Ureter (tissue), 1 donor: ENCODE measurements at regions not wholly inside any gene's neighbourhood (a gene's known extent, or its start where the extent isn't known, plus 50 kb on each side); places are given as distances from the start of the nearest gene placed in this dataset.

Source experiments
- DNase-seq: peaks from one replicate; pipeline ENCODE4 v3.0.0-alpha.2; 2020; ENCODE audit warnings: low spot score
- donor health status: DM: yes; HTN: yes; CAD: no.

GRCh38 chr2:59080451-59081181 is 839.5 kb upstream of the FANCL start:
- no peak for DNase-seq

GRCh38 chr2:59077981-59078531 is 836.9 kb upstream of the FANCL start:
- no peak for DNase-seq

GRCh38 chr2:59077026-59077725 is 836.1 kb upstream of the FANCL start:
- DNase-seq = no peak

GRCh38 chr2:59076079-59076619 is 835.0 kb upstream of the FANCL start:
- DNase-seq = no peak

DNA sequence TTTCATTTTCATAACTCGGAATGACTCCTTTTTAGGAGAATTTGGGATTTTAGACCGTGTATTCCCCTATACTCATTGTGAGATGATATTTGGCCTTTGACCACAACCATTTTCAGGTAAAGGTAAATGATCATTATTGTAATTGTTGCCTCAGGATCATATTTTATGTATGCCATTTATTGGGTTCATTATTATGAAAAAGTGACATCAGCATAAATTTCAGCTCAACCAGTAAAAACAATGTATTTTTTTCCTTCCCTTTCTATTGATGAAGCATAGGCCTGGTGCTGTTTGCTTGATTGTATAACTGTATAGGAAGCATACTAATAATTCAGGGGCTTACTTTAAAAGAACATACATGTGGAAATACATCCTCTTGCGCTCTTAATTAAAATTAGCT is 832.9 kb upstream of the FANCL start:
- DNase-seq = no peak

DNA sequence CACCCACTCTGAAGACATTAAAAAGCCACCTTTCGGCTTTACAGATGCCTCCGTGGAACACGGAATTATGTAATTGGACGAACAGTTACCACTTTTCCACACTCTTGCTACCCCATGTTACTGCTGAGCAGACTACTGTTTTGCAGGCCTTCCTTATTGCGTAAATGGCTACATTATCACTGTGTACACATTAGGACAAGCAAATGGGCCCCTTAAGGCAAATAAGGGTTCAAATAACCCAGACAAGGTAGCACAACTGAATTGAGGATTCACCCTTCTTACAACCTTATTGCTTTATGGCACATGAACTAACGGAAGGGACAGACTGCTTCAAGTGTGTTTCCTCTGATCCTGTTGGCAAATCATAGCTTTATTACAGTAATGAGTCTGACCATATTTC is 832.2 kb upstream of the FANCL start:
- DNase-seq = no peak

DNA sequence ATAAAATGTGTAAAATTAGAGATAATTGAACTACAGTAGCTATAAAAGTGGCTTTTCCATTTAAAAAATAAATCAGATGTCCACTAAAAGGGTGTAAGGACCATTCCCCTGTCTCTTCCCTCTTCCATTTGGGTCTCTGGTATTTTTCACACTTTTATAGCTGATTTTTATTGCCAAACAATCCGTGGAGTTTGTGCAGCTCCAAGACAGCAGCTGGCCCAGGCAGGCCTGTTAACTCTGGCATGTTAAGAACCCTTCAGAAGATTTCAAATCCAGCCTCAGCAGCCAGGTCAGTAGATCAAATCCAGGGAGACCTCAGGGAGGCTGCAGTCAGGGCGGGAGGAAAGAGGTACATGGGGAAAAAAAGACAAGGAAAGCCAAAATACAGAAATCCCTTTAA is 827.1 kb upstream of the FANCL start:
- DNase-seq = no peak

- DNase-seq = no peak
Measured at GRCh38 chr2:59066787-59067399, 825.8 kb upstream of the FANCL start.

- no peak for DNase-seq
Measured at GRCh38 chr2:59047373-59047995, 806.4 kb upstream of the FANCL start.

DNA sequence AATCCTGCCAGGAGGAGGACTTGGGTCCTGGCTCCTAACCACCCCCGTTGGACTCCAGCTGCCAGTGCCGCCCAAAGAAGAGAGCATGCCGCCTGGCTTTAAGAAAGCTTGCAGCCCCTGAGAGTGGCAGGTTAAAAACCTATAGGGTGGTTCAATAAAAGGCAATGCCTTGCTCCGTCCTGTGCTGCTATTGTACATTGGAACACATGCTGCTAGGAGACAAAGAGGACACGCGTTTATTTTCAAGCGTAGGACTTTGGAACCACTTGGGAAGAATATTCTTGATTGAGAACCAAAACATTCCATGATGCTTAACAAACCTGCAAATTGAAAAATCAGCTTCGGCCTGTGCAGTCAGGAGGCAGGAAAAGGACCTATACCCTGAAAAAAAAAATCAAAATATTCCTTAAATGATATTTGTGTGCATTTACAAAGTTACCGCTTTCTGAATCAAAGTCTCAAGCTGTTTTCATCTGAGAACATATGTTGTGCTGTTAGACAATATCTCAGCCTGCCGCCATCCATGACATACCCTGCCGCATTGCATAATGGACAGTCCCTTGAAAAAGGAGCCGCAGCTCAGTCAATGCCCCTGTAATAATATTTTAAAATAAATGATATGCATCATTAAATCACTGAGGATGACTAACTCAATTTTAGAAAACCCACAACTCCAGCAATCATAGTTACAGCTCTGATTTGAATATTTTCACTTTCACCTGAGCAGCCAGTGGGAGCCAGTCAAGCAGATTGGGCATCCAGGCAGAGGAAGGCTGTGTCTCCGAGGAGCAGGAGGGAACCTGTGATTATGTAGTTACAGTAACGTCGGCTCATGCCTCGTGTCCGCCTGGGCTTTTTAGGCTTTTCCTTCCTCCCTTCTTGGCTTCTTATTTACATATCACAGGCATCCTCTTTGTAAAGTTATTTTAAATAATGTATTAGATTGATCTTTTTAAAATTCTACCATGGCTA is 805.6 kb upstream of the FANCL start:
- no peak for DNase-seq

DNA sequence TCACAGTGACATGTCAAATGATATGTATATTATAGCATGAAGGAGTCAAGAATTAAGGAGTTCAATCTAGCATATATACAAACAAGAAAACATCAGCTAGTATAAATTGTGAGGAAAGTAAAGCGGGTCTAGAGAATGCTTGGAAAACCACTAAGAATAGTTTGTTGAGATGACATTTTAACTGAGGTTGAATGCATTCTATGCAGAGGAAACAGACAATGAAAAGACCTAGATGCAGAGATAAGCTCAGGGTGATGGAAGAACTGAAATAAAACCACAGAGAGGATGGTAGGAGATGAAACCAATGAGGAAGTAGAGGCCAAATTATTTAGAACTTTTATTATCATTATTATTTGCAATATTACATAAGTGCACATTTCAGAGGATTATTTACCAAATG is 803.6 kb upstream of the FANCL start:
- no peak for DNase-seq

DNA sequence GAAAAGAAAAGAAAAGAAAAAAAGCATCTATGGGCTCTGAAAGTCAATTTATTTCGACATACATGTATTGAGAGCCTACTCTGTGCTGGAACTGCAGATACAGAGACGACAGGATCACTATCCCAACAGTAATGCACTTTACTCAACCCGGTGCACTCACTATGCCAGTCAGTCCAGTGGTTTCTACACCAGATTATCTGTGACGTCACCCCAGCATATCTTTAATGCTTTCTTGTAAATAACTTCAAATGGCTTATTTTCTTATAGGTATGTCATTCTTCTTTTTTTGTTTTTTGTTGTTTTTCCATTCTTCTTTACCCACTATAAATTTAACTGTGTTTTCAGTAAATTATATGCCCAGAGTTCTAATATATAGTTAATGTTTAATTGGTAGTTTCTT is 800.0 kb upstream of the FANCL start:
- DNase-seq = no peak

- DNase-seq = no peak
Measured at GRCh38 chr2:59034837-59035236, 793.7 kb upstream of the FANCL start.

GRCh38 chr2:59034106-59034505 is 793.0 kb upstream of the FANCL start:
- no peak for DNase-seq

DNA sequence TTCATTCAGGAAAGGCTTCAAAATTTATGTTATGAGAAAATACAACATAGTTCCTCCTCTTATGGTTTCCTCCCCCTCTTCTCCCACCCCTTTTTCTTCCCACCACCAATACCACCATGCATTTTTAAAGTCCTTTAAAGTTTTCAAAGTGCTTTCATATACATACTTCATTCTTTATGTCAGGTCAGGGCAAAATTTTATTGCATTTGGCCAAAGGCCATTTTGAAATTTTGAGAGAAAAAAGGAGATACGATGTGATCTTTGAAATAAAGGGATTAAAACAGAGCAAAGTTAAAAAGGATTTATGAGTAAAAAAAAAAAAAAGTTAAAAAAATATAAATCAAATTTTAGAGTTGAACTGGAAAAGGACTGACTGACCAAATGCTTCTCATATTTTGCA is 792.5 kb upstream of the FANCL start:
- DNase-seq = no peak

GRCh38 chr2:59032499-59032898 is 791.4 kb upstream of the FANCL start:
- DNase-seq = no peak

DNA sequence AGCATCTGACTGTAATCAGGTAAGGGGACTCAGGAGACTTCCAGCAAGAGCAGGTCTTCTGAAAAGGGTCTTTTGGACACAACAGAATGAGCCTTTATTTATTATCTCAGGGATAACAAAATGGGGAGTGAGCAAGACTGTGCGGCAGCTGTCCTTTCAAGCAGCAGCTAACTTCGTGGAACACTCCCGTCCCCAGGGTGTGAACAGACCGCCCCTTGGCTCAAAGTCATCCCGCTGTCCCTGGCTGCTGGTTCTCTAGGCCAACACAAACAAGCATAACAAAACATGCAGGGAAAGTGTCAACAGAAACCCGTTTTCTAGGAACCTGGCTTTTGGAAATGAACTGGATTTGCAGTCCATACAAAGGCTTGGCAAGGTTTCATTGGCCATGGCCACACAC is 787.9 kb upstream of the FANCL start:
- no peak for DNase-seq

DNA sequence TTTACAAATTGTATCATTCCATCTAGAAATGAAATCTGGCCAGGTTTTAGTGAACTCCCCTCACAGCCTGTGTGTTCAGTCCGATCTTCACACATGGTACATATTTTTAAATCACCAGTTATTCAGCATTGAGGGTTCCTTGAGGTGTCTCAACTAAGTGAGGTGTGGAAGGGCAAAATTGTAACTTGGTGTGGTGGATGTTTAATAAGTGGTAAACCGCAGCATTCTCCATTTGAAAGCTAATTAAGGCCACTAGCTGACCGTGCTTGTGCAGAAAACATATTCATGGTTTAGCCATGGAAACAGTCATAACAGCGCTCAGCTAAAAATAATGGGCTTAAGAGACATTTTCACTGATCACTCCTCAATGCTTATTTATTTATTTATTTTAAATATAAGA is 786.2 kb upstream of the FANCL start:
- DNase-seq = no peak

DNA sequence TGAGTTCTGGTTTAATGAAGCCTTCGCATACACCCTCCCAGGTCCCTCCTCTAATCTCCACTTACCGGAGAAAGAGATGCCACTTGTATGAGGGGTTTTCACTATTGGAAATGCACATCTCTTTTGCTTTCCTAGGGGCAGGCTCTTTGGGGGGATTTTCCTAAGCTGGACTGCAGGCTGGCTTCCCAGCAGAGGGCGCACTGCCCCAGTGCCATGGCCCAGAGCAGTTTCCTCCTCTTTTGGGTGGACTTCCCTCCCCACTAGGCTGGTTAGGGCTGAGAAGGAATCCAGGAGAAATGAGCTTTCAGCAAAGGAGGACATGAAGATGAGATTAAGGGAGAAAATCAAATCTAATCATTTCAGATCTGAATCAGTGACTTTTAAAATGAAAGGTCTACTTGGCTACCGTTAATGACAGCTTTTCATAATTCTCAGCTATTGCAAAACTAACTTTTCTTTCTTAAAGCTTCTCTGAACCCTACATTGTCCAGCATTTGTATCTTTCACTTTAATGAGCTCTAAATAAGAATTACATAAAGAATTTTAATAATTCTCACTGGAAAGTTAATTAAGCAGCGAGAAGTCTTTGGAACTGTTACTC is 784.1 kb upstream of the FANCL start:
- no peak for DNase-seq

DNA sequence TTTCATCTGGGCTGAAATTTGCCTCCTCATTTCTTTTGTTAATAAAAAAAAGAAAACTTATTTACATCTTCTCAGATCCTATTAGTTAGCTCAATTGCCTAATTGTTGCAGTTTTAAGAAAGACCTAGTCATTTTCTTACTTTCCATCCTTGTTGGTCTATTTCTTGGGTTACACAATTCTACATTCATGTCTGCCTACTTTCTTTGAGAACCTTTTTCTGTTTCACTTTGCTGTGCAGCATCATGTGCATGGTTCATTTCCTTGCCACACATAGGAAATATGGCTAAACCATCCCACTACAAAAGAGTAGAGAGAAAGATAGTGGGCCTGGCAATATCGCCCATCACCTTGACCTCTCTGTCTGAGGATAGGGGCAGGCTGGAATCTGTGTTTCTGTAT is 780.7 kb upstream of the FANCL start:
- no peak for DNase-seq
